GM12872 (cell line): ENCODE measurements at regions not wholly inside any gene's neighbourhood (a gene's known extent, or its start where the extent isn't known, plus 50 kb on each side); places are given as distances from the start of the nearest gene placed in this dataset.

Experiments
- CTCF ChIP-seq: IDR thresholded peaks from 3 replicates; pipeline ENCODE4 v1.5.1; 2011; ENCODE audit warnings: low read depth, mild to moderate bottlenecking, low read length, moderate library complexity; ENCODE audit not compliant: insufficient read depth

- TF ChIP-seq CTCF: no peak
These were observed 225.9 kb upstream of the CSF3R start for GRCh38 chr1:36708587-36708986.

GRCh38 chr1:36707221-36707620 is 224.5 kb upstream of the CSF3R start:
- TF ChIP-seq CTCF: no peak

- no peak for TF ChIP-seq CTCF
These were observed 223.7 kb upstream of the CSF3R start for GRCh38 chr1:36706416-36706815.

GRCh38 chr1:36705629-36706028 is 222.9 kb upstream of the CSF3R start:
- TF ChIP-seq CTCF: no peak

- TF ChIP-seq CTCF: peak; percentile 95
These were observed 221.0 kb upstream of the CSF3R start for GRCh38 chr1:36703526-36704208.

- no peak for TF ChIP-seq CTCF
These were observed 220.2 kb upstream of the CSF3R start for GRCh38 chr1:36702963-36703362.

- TF ChIP-seq CTCF: no peak
These were observed 216.6 kb upstream of the CSF3R start for GRCh38 chr1:36699113-36699911.
